SK-N-SH (cell line): ENCODE measurements at regions not wholly inside any gene's neighbourhood (a gene's known extent, or its start where the extent isn't known, plus 50 kb on each side); places are given as distances from the start of the nearest gene placed in this dataset.

ENCODE experiments used
- CTCF ChIA-PET: fragments of 300-600, 350-600 bp; formaldehyde crosslinking; extraction: SDS; loops from one replicate; lab custom pipeline; 2021; lab: Yijun Ruan, JAX
- POLR2A ChIA-PET: fragments of 350-600 bp; sonication (Branson Sonifier 250); formaldehyde crosslinking; extraction: SDS; loops from one replicate; lab custom pipeline; 2020; ENCODE audit warnings: antibody characterized with exemption, inconsistent platforms; lab: Yijun Ruan, JAX
- DNase-seq: peaks from one replicate; pipeline ENCODE4 v3.0.0; 2012
- H2AFZ ChIP-seq: fragments of 200-600 bp; sonication (generic); 2 replicates; pipeline ENCODE4 v1.8.1; 2016; ENCODE audit warnings: antibody characterized with exemption, mild to moderate bottlenecking, low read depth
- H3F3A ChIP-seq: fragments of 200-600 bp; sonication (generic); replicated peaks from 2 replicates; pipeline ENCODE3; 2016; ENCODE audit warnings: antibody characterized with exemption, mild to moderate bottlenecking; ENCODE audit not compliant: insufficient read depth
- H3K27ac ChIP-seq, 2 experiments: fragments of 200-500 bp in 1 of 2; fragments of 200-600 bp in 1 of 2; sonication (Bioruptor generic) in 1 of 2; sonication (generic), shearing (Covaris generic) in 1 of 2; 2 replicates each; pipeline versions ENCODE4 v1.5.1 to v1.6.1; 2014 to 2016; ENCODE audit warnings: low read depth in 2 of 2, inconsistent platforms in 1 of 2, low read length in 1 of 2, mild to moderate bottlenecking in 1 of 2, mixed read lengths in 1 of 2
- H3K27me3 ChIP-seq: fragments of 200-600 bp; sonication (generic), shearing (Covaris generic); 2 replicates; pipeline ENCODE4 v1.6.1; 2016; ENCODE audit warnings: mixed run types; ENCODE audit not compliant: insufficient read depth
- H3K36me3 ChIP-seq, 2 experiments: fragments of 200-500 bp in 1 of 2; fragments of 200-600 bp in 1 of 2; sonication (Bioruptor generic) in 1 of 2; sonication (generic) in 1 of 2; replicated peaks in 1 of 2; 2 replicates each; pipeline versions ENCODE3 to v1.5.1; 2014 to 2016; ENCODE audit warnings: low read length in 1 of 2, mild to moderate bottlenecking in 1 of 2; ENCODE audit not compliant: insufficient read depth in 2 of 2, control insufficient read depth in 1 of 2
- H3K4me1 ChIP-seq, 2 experiments: fragments of 200-500 bp in 1 of 2; fragments of 200-600 bp in 1 of 2; sonication (Bioruptor generic) in 1 of 2; sonication (generic), shearing (Covaris generic) in 1 of 2; 2 replicates each; pipeline versions ENCODE4 v1.5.1 to v1.6.1; 2014 to 2016; ENCODE audit warnings: low read depth in 1 of 2, low read length in 1 of 2, mixed run types in 1 of 2; ENCODE audit not compliant: insufficient read depth in 2 of 2, control insufficient read depth in 1 of 2
- H3K4me2 ChIP-seq: fragments of 200-600 bp; sonication (generic), shearing (Covaris generic); 2 replicates; pipeline ENCODE4 v1.6.1; 2017; ENCODE audit warnings: mixed run types
- H3K4me3 ChIP-seq, 2 experiments: fragments of 200-500 bp in 1 of 2; fragments of 200-600 bp in 1 of 2; sonication (Bioruptor generic) in 1 of 2; sonication (generic), shearing (Covaris generic) in 1 of 2; 2 replicates each; pipeline versions ENCODE4 v1.5.1 to v1.8.1; 2014 to 2016; ENCODE audit warnings: low read depth in 2 of 2, inconsistent platforms in 1 of 2, low read length in 1 of 2, mild to moderate bottlenecking in 1 of 2, mixed read lengths in 1 of 2, moderate library complexity in 1 of 2
- H3K79me2 ChIP-seq: fragments of 200-600 bp; sonication (generic); 2 replicates; pipeline ENCODE4 v1.8.1; 2017; ENCODE audit warnings: mild to moderate bottlenecking; ENCODE audit not compliant: insufficient read depth
- H3K9ac ChIP-seq: fragments of 200-600 bp; sonication (generic); 2 replicates; pipeline ENCODE4 v1.6.1; 2017; ENCODE audit warnings: mixed run types
- H3K9me2 ChIP-seq: fragments of 200-600 bp; sonication (generic); 2 replicates; pipeline ENCODE4 v1.6.1; 2017; ENCODE audit warnings: mixed run types
- H3K9me3 ChIP-seq: fragments of 200-600 bp; sonication (generic); 2 replicates; pipeline ENCODE4 v1.6.1; 2017; ENCODE audit warnings: mixed run types, mild to moderate bottlenecking, moderate library complexity
- H4K20me1 ChIP-seq: fragments of 200-600 bp; sonication (generic); 2 replicates; pipeline ENCODE4 v1.6.1; 2017; ENCODE audit warnings: mild to moderate bottlenecking, mixed run types; ENCODE audit not compliant: insufficient read depth
- ELF1 ChIP-seq: IDR thresholded peaks from 2 replicates; pipeline ENCODE4 v1.4.0; 2012
- EZH2phosphoT487 ChIP-seq: fragments of 200-600 bp; sonication (generic); IDR thresholded peaks from 2 replicates; pipeline ENCODE4 v1.6.1; 2017; ENCODE audit warnings: low read depth, mixed run types, mild to moderate bottlenecking, antibody characterized with exemption, moderate library complexity, borderline replicate concordance
- FOSL2 ChIP-seq: IDR thresholded peaks from 2 replicates; pipeline ENCODE4 v1.4.0; 2012; ENCODE audit warnings: low read depth, mild to moderate bottlenecking, moderate library complexity, borderline replicate concordance
- FOXJ3 ChIP-seq: sonication (generic); formaldehyde crosslinking; IDR thresholded peaks from 2 replicates; pipeline ENCODE4 v1.5.1; 2020; ENCODE audit warnings: mild to moderate bottlenecking, missing genetic modification reagents
- FOXM1 ChIP-seq: IDR thresholded peaks from 2 replicates; pipeline ENCODE4 v1.4.0; 2012; ENCODE audit warnings: low read depth, mild to moderate bottlenecking
- GABPA ChIP-seq: IDR thresholded peaks from 2 replicates; pipeline ENCODE4 v1.4.0; 2012; ENCODE audit warnings: low read depth, mild to moderate bottlenecking
- GATA2 ChIP-seq: sonication (generic); formaldehyde crosslinking; IDR thresholded peaks from 2 replicates; pipeline ENCODE4 v1.5.0; 2020; ENCODE audit warnings: mild to moderate bottlenecking, missing genetic modification reagents
- JUND ChIP-seq: IDR thresholded peaks from 2 replicates; pipeline ENCODE4 v1.4.0; 2012
- NRF1 ChIP-seq: IDR thresholded peaks from 2 replicates; pipeline ENCODE4 v1.6.1; 2012; ENCODE audit warnings: low read depth, mild to moderate bottlenecking, low read length
- RCOR1 ChIP-seq: fragments of 150-350 bp; IDR thresholded peaks from 2 replicates; pipeline ENCODE4 v1.6.1; 2017; ENCODE audit warnings: antibody characterized with exemption, low read length
- RFX5 ChIP-seq: IDR thresholded peaks from 2 replicates; pipeline ENCODE4 v1.6.1; 2012; ENCODE audit warnings: mild to moderate bottlenecking, improper control_type of control experiment, low read length
- SIN3A ChIP-seq: IDR thresholded peaks from 2 replicates; pipeline ENCODE4 v1.6.1; 2012; ENCODE audit warnings: low read depth, mild to moderate bottlenecking, low read length, moderate library complexity, borderline replicate concordance
- SMC3 ChIP-seq: IDR thresholded peaks from 2 replicates; pipeline ENCODE4 v1.6.1; 2012; ENCODE audit warnings: low read depth, low read length, improper control_type of control experiment
- TCF12 ChIP-seq: IDR thresholded peaks from 2 replicates; pipeline ENCODE4 v1.4.0; 2012
- WGBS: methylation state at CpG from one replicate; pipeline ENCODE4 v1.1.6; 2017; ENCODE audit warnings: low lambda C conversion rate; 5-methylcytosine and 5-hydroxymethylcytosine counted together
- TF ChIP-seq, protein P1 (sequence below): IDR thresholded peaks from 2 replicates; pipeline ENCODE4; 2012
- TF ChIP-seq, protein P2 (sequence below): IDR thresholded peaks from 2 replicates; pipeline ENCODE4 v1.4.0; 2012; ENCODE audit warnings: low read depth
- TF ChIP-seq, protein P3 (sequence below): fragments of 200-600 bp; sonication (generic); IDR thresholded peaks from 2 replicates; pipeline ENCODE4 v1.6.1; 2017; ENCODE audit warnings: antibody characterized with exemption, mild to moderate bottlenecking, moderate library complexity
- TF ChIP-seq, protein P4 (sequence below): fragments of 150-350 bp; IDR thresholded peaks from 2 replicates; pipeline ENCODE4 v1.6.1; 2017; ENCODE audit warnings: antibody characterized with exemption, low read length, low read depth, borderline replicate concordance

GRCh38 chr22:27240298-27241075, 561.1 kb downstream of the MN1 start:
- Histone ChIP-seq H3K9me3 (no peaks in the 10 kb centered on the region), H3K4me1 (peaks cover 4 to 38% of the 10 kb centered on the region in 2 experiments; a peak in 3 of 4 replicates), H3K79me2 (no peaks in the 10 kb centered on the region), H3K27me3 (no peaks in the 10 kb centered on the region), H3K9me2 (no peaks in the 10 kb centered on the region), H3K9ac (no peak overlapping the region), H3K4me3 (no peak overlapping the region), H2AFZ (no peak overlapping the region), H3K27ac (peak overlapping the region in 1 of 2 experiments; percentile 83; a peak in 1 of 4 replicates), H3K4me2 (no peak overlapping the region), H3K36me3 (no peaks in the 10 kb centered on the region), H3F3A (no peaks in the 10 kb centered on the region), H4K20me1 (no peaks in the 10 kb centered on the region)
- no peak for DNase-seq
- POLR2A ChIA-PET, result no interaction called here
- CTCF ChIA-PET, result interaction anchor here (0.9 kb wide), 1 partner anchor 12 kb away, joined by 3 read pairs; no protein-coding TSS in a partner anchor
- 58% methylated on average over 3 of the region's 5 CpGs for WGBS
- no peak for TF ChIP-seq GATA2 (CRISPR knock-in tag)
- TF ChIP-seq, protein P1, sequence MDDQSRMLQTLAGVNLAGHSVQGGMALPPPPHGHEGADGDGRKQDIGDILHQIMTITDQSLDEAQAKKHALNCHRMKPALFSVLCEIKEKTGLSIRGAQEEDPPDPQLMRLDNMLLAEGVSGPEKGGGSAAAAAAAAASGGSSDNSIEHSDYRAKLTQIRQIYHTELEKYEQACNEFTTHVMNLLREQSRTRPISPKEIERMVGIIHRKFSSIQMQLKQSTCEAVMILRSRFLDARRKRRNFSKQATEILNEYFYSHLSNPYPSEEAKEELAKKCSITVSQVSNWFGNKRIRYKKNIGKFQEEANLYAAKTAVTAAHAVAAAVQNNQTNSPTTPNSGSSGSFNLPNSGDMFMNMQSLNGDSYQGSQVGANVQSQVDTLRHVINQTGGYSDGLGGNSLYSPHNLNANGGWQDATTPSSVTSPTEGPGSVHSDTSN, result no peak
- TF ChIP-seq, protein P2, sequence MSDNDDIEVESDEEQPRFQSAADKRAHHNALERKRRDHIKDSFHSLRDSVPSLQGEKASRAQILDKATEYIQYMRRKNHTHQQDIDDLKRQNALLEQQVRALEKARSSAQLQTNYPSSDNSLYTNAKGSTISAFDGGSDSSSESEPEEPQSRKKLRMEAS, result no peak
- TF ChIP-seq, protein P3, sequence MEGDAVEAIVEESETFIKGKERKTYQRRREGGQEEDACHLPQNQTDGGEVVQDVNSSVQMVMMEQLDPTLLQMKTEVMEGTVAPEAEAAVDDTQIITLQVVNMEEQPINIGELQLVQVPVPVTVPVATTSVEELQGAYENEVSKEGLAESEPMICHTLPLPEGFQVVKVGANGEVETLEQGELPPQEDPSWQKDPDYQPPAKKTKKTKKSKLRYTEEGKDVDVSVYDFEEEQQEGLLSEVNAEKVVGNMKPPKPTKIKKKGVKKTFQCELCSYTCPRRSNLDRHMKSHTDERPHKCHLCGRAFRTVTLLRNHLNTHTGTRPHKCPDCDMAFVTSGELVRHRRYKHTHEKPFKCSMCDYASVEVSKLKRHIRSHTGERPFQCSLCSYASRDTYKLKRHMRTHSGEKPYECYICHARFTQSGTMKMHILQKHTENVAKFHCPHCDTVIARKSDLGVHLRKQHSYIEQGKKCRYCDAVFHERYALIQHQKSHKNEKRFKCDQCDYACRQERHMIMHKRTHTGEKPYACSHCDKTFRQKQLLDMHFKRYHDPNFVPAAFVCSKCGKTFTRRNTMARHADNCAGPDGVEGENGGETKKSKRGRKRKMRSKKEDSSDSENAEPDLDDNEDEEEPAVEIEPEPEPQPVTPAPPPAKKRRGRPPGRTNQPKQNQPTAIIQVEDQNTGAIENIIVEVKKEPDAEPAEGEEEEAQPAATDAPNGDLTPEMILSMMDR, result no peak
- TF ChIP-seq RCOR1, result no peak
- TF ChIP-seq FOXM1, result no peak
- no peak for TF ChIP-seq SMC3
- no peak for TF ChIP-seq GABPA
- no peak for TF ChIP-seq SIN3A
- no peak for TF ChIP-seq JUND
- TF ChIP-seq RFX5, result no peak
- TF ChIP-seq TCF12, result no peak
- TF ChIP-seq NRF1, result no peak
- TF ChIP-seq ELF1, result no peak
- TF ChIP-seq EZH2phosphoT487, result no peak
- no peak for TF ChIP-seq FOSL2
- TF ChIP-seq, protein P4, sequence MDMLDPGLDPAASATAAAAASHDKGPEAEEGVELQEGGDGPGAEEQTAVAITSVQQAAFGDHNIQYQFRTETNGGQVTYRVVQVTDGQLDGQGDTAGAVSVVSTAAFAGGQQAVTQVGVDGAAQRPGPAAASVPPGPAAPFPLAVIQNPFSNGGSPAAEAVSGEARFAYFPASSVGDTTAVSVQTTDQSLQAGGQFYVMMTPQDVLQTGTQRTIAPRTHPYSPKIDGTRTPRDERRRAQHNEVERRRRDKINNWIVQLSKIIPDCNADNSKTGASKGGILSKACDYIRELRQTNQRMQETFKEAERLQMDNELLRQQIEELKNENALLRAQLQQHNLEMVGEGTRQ, result no peak
- no peak for TF ChIP-seq FOXJ3 (CRISPR knock-in tag)
